ENCODE measurements at regions not wholly inside any gene's neighbourhood (a gene's known extent, or its start where the extent isn't known, plus 50 kb on each side); places are given as distances from the start of the nearest gene placed in this dataset.

DNA sequence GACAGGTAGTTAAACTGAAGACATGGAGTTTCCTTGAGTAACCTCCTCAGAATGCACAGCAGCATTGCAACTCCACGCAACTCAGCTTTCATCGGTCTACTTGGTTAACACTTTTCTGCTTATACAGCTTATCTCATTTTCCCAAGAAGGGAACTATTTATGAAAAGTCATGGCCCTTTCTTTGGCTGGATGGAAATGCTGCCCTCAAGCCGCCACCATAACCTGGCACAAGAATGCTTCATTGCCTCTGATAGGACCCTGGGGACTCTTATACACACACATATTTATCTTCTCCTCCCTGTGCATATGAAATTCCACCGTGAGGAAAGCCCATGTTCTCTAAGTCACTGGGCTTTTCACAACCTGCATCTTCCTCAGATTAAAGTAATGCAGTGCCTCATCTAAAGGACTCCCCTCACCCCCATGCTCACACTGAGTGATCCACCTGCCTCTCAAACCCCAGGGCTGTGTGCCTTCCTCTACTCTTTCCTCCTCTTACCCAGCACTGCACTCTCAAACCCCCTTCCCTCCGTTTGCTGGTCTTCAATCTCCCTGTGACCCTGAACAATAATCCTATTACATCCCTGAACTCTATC lies 192.0 kb upstream of the HNRNPA3 start:
- DNase-seq (ENCODE audit: extremely low read depth, low read depth), result no peak
- TF ChIP-seq, protein P1, sequence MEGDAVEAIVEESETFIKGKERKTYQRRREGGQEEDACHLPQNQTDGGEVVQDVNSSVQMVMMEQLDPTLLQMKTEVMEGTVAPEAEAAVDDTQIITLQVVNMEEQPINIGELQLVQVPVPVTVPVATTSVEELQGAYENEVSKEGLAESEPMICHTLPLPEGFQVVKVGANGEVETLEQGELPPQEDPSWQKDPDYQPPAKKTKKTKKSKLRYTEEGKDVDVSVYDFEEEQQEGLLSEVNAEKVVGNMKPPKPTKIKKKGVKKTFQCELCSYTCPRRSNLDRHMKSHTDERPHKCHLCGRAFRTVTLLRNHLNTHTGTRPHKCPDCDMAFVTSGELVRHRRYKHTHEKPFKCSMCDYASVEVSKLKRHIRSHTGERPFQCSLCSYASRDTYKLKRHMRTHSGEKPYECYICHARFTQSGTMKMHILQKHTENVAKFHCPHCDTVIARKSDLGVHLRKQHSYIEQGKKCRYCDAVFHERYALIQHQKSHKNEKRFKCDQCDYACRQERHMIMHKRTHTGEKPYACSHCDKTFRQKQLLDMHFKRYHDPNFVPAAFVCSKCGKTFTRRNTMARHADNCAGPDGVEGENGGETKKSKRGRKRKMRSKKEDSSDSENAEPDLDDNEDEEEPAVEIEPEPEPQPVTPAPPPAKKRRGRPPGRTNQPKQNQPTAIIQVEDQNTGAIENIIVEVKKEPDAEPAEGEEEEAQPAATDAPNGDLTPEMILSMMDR (IDR thresholded peaks at IDR 0.05; ENCODE audit: low read depth, low read length), result no peak

DNA sequence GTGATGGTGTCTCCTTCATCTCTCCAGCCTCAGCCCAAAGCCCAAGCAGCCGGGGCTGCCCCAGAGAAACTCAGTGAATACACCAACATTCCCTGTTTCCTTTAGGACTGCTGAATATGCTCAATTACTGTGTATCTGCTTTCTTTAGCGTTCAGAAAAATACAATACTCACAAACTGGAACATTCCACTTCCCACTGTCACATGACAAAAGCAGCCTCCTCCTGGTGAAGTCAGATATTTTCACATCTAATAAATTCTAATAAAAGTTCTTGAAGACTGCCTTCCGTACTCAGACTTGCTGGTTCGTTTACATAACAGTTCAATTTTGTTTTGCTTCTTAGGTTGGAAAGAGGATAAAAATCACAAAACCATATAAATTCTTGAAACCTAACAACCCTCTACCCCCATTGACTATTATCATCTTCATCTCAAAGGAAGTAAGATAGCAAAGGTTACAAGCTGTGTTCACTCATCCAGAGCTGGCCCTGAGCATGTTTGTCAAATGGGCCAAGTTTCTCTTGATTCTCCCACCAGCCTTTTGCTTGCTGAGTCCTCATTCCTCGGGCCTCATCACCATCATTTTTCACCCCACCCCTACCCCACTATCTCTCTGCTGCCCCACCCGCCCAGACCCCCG lies 190.8 kb upstream of the HNRNPA3 start:
- no peak for DNase-seq (ENCODE audit: extremely low read depth, low read depth)
- TF ChIP-seq, protein P1 (IDR thresholded peaks at IDR 0.05; ENCODE audit: low read depth, low read length), result no peak

DNA sequence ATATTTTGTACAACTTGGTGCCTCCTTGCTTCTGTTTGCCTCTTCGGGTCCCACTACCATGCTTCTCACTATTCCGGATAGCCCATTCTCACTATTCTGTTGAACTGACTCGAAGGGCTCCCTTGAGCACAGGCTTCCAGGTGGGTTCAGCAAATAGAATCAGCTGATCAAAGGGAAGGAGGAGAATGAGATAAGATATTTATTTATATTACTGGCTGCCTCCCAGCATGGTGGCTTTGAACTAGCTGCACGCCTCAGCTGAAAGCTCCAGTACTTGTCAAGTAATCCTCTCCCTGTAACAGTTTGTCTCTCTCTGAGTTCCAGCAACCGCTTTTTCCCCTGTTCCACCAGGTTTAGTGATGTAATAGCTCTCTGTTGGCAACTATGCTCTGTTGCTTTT lies 187.8 kb upstream of the HNRNPA3 start:
- TF ChIP-seq, protein P1 (IDR thresholded peaks at IDR 0.05; ENCODE audit: low read depth, low read length), result no peak
- no peak for DNase-seq (ENCODE audit: extremely low read depth, low read depth)

DNA sequence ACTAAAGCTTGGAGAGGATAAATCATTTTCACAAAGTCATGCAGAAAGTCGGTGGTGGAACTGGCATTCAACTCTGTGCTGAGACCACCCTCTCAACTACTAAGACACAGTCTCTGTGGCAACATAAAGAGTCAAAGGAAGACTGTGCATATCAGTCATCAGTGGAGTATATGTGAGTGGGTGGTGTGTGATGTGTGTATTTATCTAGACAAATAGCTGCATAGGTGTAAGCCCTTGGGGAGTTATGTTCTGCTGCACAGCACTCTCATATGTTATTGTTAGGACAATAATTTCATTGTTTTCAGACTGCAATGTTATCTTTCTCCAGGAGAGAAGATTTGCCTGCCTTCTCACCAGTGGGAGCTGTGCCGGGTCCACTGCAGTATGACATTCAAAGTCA lies 186.3 kb upstream of the HNRNPA3 start:
- DNase-seq (ENCODE audit: extremely low read depth, low read depth), result no peak
- TF ChIP-seq, protein P1 (IDR thresholded peaks at IDR 0.05; ENCODE audit: low read depth, low read length), result no peak

DNA sequence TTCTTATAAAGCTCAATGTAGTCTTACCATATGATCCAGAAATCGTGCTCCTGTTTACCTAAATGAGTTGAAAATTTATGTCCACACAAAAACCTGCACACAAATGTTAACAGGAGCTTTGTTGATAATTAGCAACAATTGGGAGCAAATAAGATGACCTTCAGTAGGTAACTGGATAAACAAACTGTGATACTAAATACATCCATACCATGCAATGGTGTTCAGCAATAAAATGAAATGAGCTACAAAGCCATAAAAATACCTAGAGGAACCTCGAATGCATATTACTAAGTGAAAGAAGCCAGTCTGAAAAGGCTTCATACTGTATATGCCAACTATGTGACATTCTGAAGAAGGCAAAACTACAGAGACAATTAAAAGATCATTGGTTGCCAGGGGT lies 185.6 kb upstream of the HNRNPA3 start:
- TF ChIP-seq, protein P1 (IDR thresholded peaks at IDR 0.05; ENCODE audit: low read depth, low read length), result no peak
- no peak for DNase-seq (ENCODE audit: extremely low read depth, low read depth)

DNA sequence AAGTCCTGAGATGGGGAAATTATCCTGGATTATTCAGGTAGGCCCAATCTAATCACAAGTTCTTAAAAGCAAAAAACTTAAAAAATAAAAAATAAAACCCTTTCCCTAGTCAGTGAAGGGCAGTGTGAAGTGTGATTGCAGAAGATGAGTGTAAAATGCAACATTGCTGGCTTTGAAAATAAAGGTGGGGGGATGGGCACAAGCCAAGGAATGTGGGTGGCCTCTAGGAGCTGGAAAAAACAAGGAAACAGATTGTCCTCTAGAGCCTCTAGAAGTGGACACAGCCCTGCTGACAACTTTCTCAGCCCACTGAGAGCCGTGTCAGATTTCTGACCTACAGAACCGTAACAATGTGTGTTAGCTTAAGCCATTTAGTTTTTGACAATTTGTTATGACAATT lies 184.3 kb upstream of the HNRNPA3 start:
- TF ChIP-seq, protein P1 (IDR thresholded peaks at IDR 0.05; ENCODE audit: low read depth, low read length), result no peak
- DNase-seq (ENCODE audit: extremely low read depth, low read depth), result no peak

DNA sequence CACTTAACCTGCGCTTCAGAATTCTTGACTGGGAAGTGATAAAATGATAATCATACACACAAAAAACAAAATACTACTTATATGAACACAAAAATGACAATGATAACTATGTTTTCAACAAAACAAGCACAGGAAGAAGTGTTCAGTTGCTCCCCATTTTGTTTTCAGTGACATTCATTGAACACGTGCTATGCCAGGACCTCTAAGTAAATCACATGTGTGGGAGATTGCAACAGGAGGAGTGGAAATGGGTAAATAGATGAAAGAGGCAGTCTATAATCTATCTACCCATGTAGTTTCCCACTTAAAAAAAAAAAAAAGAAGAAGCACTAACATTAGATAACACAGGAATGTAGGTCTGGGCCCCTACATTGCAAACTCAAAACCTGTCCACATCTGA lies 183.5 kb upstream of the HNRNPA3 start:
- DNase-seq (ENCODE audit: extremely low read depth, low read depth), result no peak
- TF ChIP-seq, protein P1 (IDR thresholded peaks at IDR 0.05; ENCODE audit: low read depth, low read length), result no peak
